Neural cell (in vitro differentiated cells): ENCODE measurements at regions not wholly inside any gene's neighbourhood (a gene's known extent, or its start where the extent isn't known, plus 50 kb on each side); places are given as distances from the start of the nearest gene placed in this dataset.

ENCODE experiments used
- EP300 ChIP-seq: fragments of 450-650 bp; conservative IDR thresholded peaks from 2 replicates; pipeline ENCODE4 v1.6.1; 2014; ENCODE audit warnings: antibody characterized with exemption, mild to moderate bottlenecking, moderate library complexity; ENCODE audit not compliant: poor library complexity, severe bottlenecking
- EZH2 ChIP-seq: fragments of 200-600, 300-800 bp; shearing (Covaris generic), sonication (generic); IDR thresholded peaks from 2 replicates; pipeline ENCODE4 v1.6.1; 2014; ENCODE audit warnings: antibody characterized with exemption, low read length, borderline replicate concordance, mild to moderate bottlenecking; ENCODE audit not compliant: insufficient read depth, poor library complexity, severe bottlenecking
- MXI1 ChIP-seq: fragments of 450-650 bp; conservative IDR thresholded peaks from 2 replicates; pipeline ENCODE4 v1.6.1; 2014; ENCODE audit warnings: antibody characterized with exemption, mild to moderate bottlenecking; ENCODE audit not compliant: poor library complexity, severe bottlenecking
- POLR2AphosphoS5 ChIP-seq: IDR thresholded peaks from 2 replicates; pipeline ENCODE4 v1.6.1; 2012
- RAD21 ChIP-seq: fragments of 450-650 bp; conservative IDR thresholded peaks from 2 replicates; pipeline ENCODE4 v1.6.1; 2014; ENCODE audit warnings: antibody characterized with exemption, mild to moderate bottlenecking, moderate library complexity
- SMC3 ChIP-seq: fragments of 450-650 bp; conservative IDR thresholded peaks from 2 replicates; pipeline ENCODE4 v1.6.1; 2014; ENCODE audit warnings: antibody characterized with exemption, mild to moderate bottlenecking, moderate library complexity; ENCODE audit not compliant: poor library complexity
- TF ChIP-seq, protein P1 (sequence below): IDR thresholded peaks from 2 replicates; pipeline ENCODE4 v1.6.1; 2012; ENCODE audit warnings: borderline replicate concordance
- TF ChIP-seq, protein P2 (sequence below): fragments of 450-650 bp; IDR thresholded peaks from 2 replicates; pipeline ENCODE4 v1.5.1; 2014; ENCODE audit warnings: antibody characterized with exemption, mild to moderate bottlenecking, moderate library complexity; ENCODE audit not compliant: poor library complexity, severe bottlenecking

DNA sequence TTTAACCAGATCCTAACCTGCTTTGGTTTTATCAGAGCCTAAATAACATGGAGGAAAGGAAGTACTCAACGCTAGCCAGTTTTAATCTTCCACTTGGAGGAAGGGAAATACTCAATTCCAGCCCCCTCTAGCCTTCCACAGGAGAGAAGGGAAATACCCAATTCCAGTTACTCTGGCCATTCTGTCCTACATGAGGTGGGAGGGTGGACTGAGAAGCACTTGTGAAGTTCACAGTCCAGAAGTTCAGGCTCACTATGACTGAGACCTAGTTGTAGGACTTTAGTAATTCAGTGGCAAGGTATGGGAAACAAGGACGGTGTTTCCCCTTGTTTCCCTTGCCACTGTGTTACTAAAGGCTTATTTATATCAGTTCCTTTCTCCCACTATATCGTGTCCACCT, 672.0 kb downstream of the RFPL4B start:
- TF ChIP-seq, protein P1, sequence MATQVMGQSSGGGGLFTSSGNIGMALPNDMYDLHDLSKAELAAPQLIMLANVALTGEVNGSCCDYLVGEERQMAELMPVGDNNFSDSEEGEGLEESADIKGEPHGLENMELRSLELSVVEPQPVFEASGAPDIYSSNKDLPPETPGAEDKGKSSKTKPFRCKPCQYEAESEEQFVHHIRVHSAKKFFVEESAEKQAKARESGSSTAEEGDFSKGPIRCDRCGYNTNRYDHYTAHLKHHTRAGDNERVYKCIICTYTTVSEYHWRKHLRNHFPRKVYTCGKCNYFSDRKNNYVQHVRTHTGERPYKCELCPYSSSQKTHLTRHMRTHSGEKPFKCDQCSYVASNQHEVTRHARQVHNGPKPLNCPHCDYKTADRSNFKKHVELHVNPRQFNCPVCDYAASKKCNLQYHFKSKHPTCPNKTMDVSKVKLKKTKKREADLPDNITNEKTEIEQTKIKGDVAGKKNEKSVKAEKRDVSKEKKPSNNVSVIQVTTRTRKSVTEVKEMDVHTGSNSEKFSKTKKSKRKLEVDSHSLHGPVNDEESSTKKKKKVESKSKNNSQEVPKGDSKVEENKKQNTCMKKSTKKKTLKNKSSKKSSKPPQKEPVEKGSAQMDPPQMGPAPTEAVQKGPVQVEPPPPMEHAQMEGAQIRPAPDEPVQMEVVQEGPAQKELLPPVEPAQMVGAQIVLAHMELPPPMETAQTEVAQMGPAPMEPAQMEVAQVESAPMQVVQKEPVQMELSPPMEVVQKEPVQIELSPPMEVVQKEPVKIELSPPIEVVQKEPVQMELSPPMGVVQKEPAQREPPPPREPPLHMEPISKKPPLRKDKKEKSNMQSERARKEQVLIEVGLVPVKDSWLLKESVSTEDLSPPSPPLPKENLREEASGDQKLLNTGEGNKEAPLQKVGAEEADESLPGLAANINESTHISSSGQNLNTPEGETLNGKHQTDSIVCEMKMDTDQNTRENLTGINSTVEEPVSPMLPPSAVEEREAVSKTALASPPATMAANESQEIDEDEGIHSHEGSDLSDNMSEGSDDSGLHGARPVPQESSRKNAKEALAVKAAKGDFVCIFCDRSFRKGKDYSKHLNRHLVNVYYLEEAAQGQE: no peak
- TF ChIP-seq POLR2AphosphoS5: no peak
- no peak for TF ChIP-seq EZH2
- TF ChIP-seq EP300: no peak
- TF ChIP-seq, protein P2, sequence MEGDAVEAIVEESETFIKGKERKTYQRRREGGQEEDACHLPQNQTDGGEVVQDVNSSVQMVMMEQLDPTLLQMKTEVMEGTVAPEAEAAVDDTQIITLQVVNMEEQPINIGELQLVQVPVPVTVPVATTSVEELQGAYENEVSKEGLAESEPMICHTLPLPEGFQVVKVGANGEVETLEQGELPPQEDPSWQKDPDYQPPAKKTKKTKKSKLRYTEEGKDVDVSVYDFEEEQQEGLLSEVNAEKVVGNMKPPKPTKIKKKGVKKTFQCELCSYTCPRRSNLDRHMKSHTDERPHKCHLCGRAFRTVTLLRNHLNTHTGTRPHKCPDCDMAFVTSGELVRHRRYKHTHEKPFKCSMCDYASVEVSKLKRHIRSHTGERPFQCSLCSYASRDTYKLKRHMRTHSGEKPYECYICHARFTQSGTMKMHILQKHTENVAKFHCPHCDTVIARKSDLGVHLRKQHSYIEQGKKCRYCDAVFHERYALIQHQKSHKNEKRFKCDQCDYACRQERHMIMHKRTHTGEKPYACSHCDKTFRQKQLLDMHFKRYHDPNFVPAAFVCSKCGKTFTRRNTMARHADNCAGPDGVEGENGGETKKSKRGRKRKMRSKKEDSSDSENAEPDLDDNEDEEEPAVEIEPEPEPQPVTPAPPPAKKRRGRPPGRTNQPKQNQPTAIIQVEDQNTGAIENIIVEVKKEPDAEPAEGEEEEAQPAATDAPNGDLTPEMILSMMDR: no peak
- no peak for TF ChIP-seq SMC3
- TF ChIP-seq RAD21: no peak
- TF ChIP-seq MXI1: no peak
